Upper lobe of left lung (tissue), 6 donors: ENCODE measurements at regions not wholly inside any gene's neighbourhood (a gene's known extent, or its start where the extent isn't known, plus 50 kb on each side); places are given as distances from the start of the nearest gene placed in this dataset.
"Not testable (repeated sequence)": the region's sequence is repeated elsewhere in the genome, so short reads cannot be mapped to it uniquely, and the experiment has no call there.

Source experiments
- ATAC-seq, 2 donors: fragments of 200-7000 bp; cut with Tn5 transposase; one replicate each; pipeline ENCODE4 v1.9.1; 2022; ENCODE audit warnings: mild to moderate bottlenecking in 2 of 2, moderate library complexity in 2 of 2; ENCODE audit not compliant: low FRiP score in 2 of 2
- DNase-seq, 2 donors: peaks; one replicate each; pipeline ENCODE4 v3.0.0-alpha.2; 2019 to 2020
- H3K27ac ChIP-seq, 4 donors: fragments of 200-600 bp; sonication (generic); one replicate each; pipeline ENCODE4 v1.5.1; 2016 to 2019
- H3K27me3 ChIP-seq, 4 donors: fragments of 200-600 bp; sonication (generic); one replicate each; pipeline ENCODE4 v1.5.1; 2017 to 2019
- H3K36me3 ChIP-seq, 4 donors: fragments of 200-600 bp; sonication (generic); one replicate each; pipeline ENCODE4 v1.5.1; 2016 to 2019
- H3K4me1 ChIP-seq, 4 donors: fragments of 200-600 bp; sonication (generic); one replicate each; pipeline ENCODE4 v1.5.1; 2018 to 2019
- H3K4me3 ChIP-seq, 4 donors: fragments of 200-600 bp; sonication (generic); one replicate each; pipeline ENCODE4 v1.5.1; 2017 to 2019; ENCODE audit warnings: mild to moderate bottlenecking in 2 of 4, moderate library complexity in 1 of 4
- H3K9me3 ChIP-seq, 4 donors: fragments of 200-600 bp; sonication (generic); one replicate each; pipeline ENCODE4 v1.5.1; 2018 to 2019
- EP300 ChIP-seq, 4 donors: sonication (generic); formaldehyde crosslinking; IDR thresholded peaks; one replicate each; pipeline ENCODE4 v1.5.1; 2017; ENCODE audit warnings: antibody characterized with exemption in 4 of 4, control low read depth in 2 of 4
- POLR2A ChIP-seq, 4 donors: fragments of 450-650 bp; IDR thresholded peaks; one replicate each; pipeline ENCODE4 v1.5.1; 2016 to 2017; ENCODE audit warnings: antibody characterized with exemption in 4 of 4, mild to moderate bottlenecking in 2 of 4
- POLR2AphosphoS5 ChIP-seq, 2 donors: sonication (generic); formaldehyde crosslinking; IDR thresholded peaks; one replicate each; pipeline ENCODE4 v1.5.1; 2017; ENCODE audit warnings: antibody characterized with exemption in 2 of 2
- WGBS, 2 donors: methylation state at CpG; one replicate each; pipeline ENCODE4 v1.1.5; 2017 to 2018; 5-methylcytosine and 5-hydroxymethylcytosine counted together
- TF ChIP-seq, protein P1 (sequence below), 6 experiments: fragments of 450-650 bp in 4 of 6; fragments of 200-600 bp in 2 of 6; sonication (generic) in 2 of 6; IDR thresholded peaks; one replicate each; pipeline ENCODE4 v1.5.1; 2016 to 2019; ENCODE audit warnings: antibody characterized with exemption in 6 of 6
- donor health status: DM: no; HTN: no; CAD: no; lungs with moderate emphysema.
- donor health status: DM: no; HTN: yes; CAD: no; lungs with severe emphysema.

DNA sequence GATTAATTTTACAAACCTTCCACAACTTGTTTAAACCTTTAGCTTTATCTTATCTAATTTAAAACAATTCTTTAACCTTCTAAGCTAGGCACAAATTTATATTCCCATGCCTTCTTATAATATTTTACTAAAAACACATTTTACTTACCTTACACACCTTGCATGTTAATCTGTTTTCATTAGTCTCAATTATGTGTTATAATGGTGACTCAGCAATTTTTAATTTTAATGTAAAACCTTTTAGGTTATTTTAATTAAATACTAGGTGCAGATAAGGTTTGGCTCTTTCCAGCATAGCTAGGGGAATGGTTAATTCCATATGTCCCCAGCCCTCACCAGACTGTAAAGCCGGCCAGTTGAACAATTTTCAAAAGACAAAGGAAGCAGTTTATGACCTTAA is 264.6 kb upstream of the SGO1 start:
- DNase-seq: no peak
- Histone ChIP-seq H3K27me3 (no peaks in the 10 kb centered on the region), H3K9me3 (peaks cover 0 to 5% (median 0%) of the 10 kb centered on the region in 4 donors), H3K36me3 (no peaks in the 10 kb centered on the region), H3K4me3 (no peak overlapping the region), H3K4me1 (no peaks in the 10 kb centered on the region), H3K27ac (no peak overlapping the region)
- TF ChIP-seq EP300 (IDR thresholded peaks at IDR 0.05) (no peak), POLR2AphosphoS5 (IDR thresholded peaks at IDR 0.05) (no peak), POLR2A (IDR thresholded peaks at IDR 0.05) (no peak)
- TF ChIP-seq, protein P1, sequence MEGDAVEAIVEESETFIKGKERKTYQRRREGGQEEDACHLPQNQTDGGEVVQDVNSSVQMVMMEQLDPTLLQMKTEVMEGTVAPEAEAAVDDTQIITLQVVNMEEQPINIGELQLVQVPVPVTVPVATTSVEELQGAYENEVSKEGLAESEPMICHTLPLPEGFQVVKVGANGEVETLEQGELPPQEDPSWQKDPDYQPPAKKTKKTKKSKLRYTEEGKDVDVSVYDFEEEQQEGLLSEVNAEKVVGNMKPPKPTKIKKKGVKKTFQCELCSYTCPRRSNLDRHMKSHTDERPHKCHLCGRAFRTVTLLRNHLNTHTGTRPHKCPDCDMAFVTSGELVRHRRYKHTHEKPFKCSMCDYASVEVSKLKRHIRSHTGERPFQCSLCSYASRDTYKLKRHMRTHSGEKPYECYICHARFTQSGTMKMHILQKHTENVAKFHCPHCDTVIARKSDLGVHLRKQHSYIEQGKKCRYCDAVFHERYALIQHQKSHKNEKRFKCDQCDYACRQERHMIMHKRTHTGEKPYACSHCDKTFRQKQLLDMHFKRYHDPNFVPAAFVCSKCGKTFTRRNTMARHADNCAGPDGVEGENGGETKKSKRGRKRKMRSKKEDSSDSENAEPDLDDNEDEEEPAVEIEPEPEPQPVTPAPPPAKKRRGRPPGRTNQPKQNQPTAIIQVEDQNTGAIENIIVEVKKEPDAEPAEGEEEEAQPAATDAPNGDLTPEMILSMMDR (IDR thresholded peaks at IDR 0.05): no peak
- WGBS, 2 donors: 90 to 93% methylated on average over 1 of the region's 1 CpG
- no peak for ATAC-seq

DNA sequence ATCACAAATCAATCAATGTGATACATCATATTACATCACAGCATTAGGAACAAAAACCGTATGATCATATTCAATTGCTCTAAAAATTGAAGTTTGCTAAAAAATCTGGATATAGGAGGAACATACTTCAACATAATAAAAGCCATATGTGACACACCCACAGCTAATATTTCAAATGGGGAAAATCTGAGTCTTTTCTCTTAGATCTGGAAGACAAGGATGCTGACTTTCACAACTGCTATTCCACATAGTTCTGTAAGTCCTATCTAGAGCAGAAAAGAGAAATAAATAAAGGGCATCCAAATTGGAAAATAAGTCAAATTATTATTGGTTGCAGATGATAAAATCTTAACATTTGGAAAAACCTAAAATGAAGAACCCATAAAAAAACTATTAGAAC is 256.8 kb upstream of the SGO1 start:
- TF ChIP-seq POLR2AphosphoS5 (IDR thresholded peaks at IDR 0.05) (no peak), EP300 (IDR thresholded peaks at IDR 0.05) (no peak), POLR2A (IDR thresholded peaks at IDR 0.05) (no peak)
- TF ChIP-seq, protein P1 (IDR thresholded peaks at IDR 0.05): no peak
- no peak overlapping the region for H3K27ac ChIP-seq
- no peaks in the 10 kb centered on the region for H3K9me3 ChIP-seq
- ATAC-seq (no peak), DNase-seq (no peak)
- no peaks in the 10 kb centered on the region for H3K4me1 ChIP-seq
- no peak overlapping the region for H3K4me3 ChIP-seq
- no peaks in the 10 kb centered on the region for H3K36me3 ChIP-seq
- WGBS, 2 donors: 75 to 93% methylated on average over 1 of the region's 1 CpG
- no peaks in the 10 kb centered on the region for H3K27me3 ChIP-seq

DNA sequence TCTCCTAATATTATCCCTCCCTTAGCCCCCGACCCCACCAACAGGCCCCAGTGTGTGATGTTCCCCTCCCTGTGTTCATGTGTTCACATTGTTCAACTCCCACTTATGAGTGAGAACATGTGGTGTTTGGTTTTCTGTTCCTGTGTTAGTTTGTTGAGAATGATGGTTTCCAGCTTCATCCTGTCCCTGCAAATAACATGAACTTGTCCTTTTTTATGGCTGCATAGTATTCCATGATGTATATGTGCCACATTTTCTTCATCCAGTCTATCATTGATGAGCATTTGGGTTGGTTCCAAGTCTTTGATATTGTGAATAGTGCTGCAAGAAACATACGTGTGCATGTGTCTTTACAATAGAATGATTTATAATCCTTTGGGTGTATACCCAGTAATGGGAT is 241.3 kb upstream of the SGO1 start:
- not testable (repeated sequence) for H3K27me3 ChIP-seq, ATAC-seq, H3K36me3 ChIP-seq, H3K4me1 ChIP-seq, H3K4me3 ChIP-seq, H3K27ac ChIP-seq, DNase-seq
- 74 to 79% methylated on average over 2 of the region's 2 CpGs for WGBS, 2 donors
- H3K9me3 ChIP-seq: peaks cover 0 to 14% (median 5%) of the 10 kb centered on the region in 4 donors

DNA sequence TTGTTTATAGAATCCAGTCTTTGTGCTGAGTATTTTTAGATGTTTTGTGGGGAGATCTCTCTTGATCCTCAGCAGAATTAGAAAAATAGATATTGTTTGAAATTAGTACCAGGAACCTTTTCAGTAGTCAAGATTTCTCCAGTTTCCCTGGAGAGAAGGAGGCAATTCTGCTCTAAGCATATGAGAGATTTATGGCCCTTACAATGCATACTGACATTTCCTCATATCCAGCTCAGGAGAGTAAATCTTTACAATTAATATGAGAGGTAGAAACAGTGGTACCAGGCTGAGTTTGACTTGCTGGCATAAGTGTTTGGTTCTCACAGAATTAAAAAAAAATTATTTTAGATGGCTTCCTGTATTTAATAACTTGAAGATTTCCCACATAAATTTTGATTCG is 239.1 kb upstream of the SGO1 start:
- H3K4me1 ChIP-seq: no peaks in the 10 kb centered on the region

DNA sequence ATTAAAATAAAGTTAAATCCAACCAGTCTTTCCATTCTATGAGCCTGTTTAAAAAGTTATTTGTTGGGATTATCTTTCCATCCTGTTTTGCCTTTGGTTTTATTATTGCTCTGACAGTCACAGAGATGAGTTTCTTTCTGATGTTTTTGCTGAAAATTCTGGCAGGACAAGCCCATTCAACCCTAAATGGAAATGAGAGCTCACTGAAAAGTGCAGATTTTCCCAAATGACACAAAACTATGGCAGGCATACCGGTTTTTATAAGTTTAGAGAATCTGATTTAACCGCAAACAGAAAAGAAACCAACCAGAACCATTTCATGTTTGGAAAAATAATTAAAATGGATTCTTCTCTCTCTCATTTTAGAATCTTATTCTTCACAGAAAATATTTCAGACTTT is 238.1 kb upstream of the SGO1 start:
- Histone ChIP-seq H3K36me3 (no peaks in the 10 kb centered on the region), H3K9me3 (peaks cover 0 to 14% (median 5%) of the 10 kb centered on the region in 4 donors), H3K27me3 (no peaks in the 10 kb centered on the region), H3K27ac (no peak overlapping the region), H3K4me3 (no peak overlapping the region), H3K4me1 (no peaks in the 10 kb centered on the region)
- no peak for TF ChIP-seq POLR2A (IDR thresholded peaks at IDR 0.05)
- TF ChIP-seq, protein P1 (IDR thresholded peaks at IDR 0.05): no peak
- TF ChIP-seq EP300 (IDR thresholded peaks at IDR 0.05): no peak
- TF ChIP-seq POLR2AphosphoS5 (IDR thresholded peaks at IDR 0.05): no peak
- ATAC-seq (no peak), DNase-seq (no peak)
- WGBS, 2 donors: 76 to 82% methylated on average over 2 of the region's 2 CpGs

More for the DNA sequence above, 239.1 kb upstream of the SGO1 start:
- Histone ChIP-seq H3K27me3 (no peaks in the 10 kb centered on the region), H3K9me3 (peaks cover 0 to 14% (median 5%) of the 10 kb centered on the region in 4 donors), H3K27ac (no peak overlapping the region), H3K4me3 (no peak overlapping the region), H3K36me3 (no peaks in the 10 kb centered on the region)
- WGBS, 2 donors: 89 to 90% methylated on average over 1 of the region's 1 CpG
- DNase-seq (no peak), ATAC-seq (no peak)
- TF ChIP-seq POLR2AphosphoS5 (IDR thresholded peaks at IDR 0.05): no peak
- TF ChIP-seq, protein P1 (IDR thresholded peaks at IDR 0.05): no peak
- TF ChIP-seq POLR2A (IDR thresholded peaks at IDR 0.05): no peak
- TF ChIP-seq EP300 (IDR thresholded peaks at IDR 0.05): no peak
